ENCODE measurements at regions not wholly inside any gene's neighbourhood (a gene's known extent, or its start where the extent isn't known, plus 50 kb on each side); places are given as distances from the start of the nearest gene placed in this dataset.

- in situ Hi-C loops (cut with HindIII; ENCODE audit: low pct_ligation_motif_present, low sequenced_read_pairs): loop anchor here (25.0 kb wide), 1 partner anchor 557 kb away; no protein-coding TSS in a partner anchor
- Histone ChIP-seq H3K27me3 (replicated peaks) (no peaks in the 10 kb centered on the region), H3K27ac (peak overlapping the region; percentile 99), H3K4me3 (ENCODE audit: low read depth, low read length) (peak overlapping the region; percentile 4), H3K36me3 (replicated peaks) (no peaks in the 10 kb centered on the region)
- DNase-seq: peak; percentile 93
- TF ChIP-seq, protein P1, sequence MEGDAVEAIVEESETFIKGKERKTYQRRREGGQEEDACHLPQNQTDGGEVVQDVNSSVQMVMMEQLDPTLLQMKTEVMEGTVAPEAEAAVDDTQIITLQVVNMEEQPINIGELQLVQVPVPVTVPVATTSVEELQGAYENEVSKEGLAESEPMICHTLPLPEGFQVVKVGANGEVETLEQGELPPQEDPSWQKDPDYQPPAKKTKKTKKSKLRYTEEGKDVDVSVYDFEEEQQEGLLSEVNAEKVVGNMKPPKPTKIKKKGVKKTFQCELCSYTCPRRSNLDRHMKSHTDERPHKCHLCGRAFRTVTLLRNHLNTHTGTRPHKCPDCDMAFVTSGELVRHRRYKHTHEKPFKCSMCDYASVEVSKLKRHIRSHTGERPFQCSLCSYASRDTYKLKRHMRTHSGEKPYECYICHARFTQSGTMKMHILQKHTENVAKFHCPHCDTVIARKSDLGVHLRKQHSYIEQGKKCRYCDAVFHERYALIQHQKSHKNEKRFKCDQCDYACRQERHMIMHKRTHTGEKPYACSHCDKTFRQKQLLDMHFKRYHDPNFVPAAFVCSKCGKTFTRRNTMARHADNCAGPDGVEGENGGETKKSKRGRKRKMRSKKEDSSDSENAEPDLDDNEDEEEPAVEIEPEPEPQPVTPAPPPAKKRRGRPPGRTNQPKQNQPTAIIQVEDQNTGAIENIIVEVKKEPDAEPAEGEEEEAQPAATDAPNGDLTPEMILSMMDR (IDR thresholded peaks at IDR 0.05; ENCODE audit: low read depth, low read length, missing control alignments): no peak
Observed at GRCh38 chr12:58529897-58530741, 390.2 kb downstream of the LRIG3 start.

DNA sequence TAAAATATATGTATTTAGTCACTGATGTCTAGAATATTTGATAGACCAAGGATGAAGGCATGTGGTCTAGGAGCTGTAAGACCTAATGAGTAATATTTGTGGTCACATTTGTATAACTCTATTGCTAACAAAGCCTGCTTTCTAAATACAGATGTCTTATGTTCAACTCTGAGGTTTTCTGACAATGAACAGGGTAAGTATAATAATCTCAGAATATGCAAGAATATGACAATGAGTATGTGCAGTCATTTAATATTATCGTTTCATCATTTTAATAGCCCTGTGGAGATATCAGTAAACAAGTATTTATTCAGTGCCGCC is 389.6 kb downstream of the LRIG3 start:
- Histone ChIP-seq H3K4me3 (ENCODE audit: low read depth, low read length) (no peak overlapping the region), H3K27ac (peak overlapping the region; percentile 99), H3K36me3 (replicated peaks) (no peaks in the 10 kb centered on the region), H3K27me3 (replicated peaks) (no peaks in the 10 kb centered on the region)
- DNase-seq: no peak
- in situ Hi-C loops (cut with HindIII; ENCODE audit: low pct_ligation_motif_present, low sequenced_read_pairs): loop anchor here (25.0 kb wide), 1 partner anchor 557 kb away; no protein-coding TSS in a partner anchor
- TF ChIP-seq, protein P1 (IDR thresholded peaks at IDR 0.05; ENCODE audit: low read depth, low read length, missing control alignments): no peak

- H3K27me3 ChIP-seq (replicated peaks): no peaks in the 10 kb centered on the region
- DNase-seq: no peak
- no peaks in the 10 kb centered on the region for H3K36me3 ChIP-seq (replicated peaks)
- no peak overlapping the region for H3K27ac ChIP-seq
- TF ChIP-seq, protein P1 (IDR thresholded peaks at IDR 0.05; ENCODE audit: low read depth, low read length, missing control alignments): no peak
- no peak overlapping the region for H3K4me3 ChIP-seq (ENCODE audit: low read depth, low read length)
- in situ Hi-C loops (cut with HindIII; ENCODE audit: low pct_ligation_motif_present, low sequenced_read_pairs): loop anchor here (25.0 kb wide), 1 partner anchor 554 kb away; no protein-coding TSS in a partner anchor
Observed at GRCh38 chr12:58532855-58533608, 387.3 kb downstream of the LRIG3 start.

GRCh38 chr12:58533652-58534051 is 386.7 kb downstream of the LRIG3 start:
- Histone ChIP-seq H3K36me3 (replicated peaks) (no peaks in the 10 kb centered on the region), H3K4me3 (ENCODE audit: low read depth, low read length) (no peak overlapping the region), H3K27ac (no peak overlapping the region), H3K27me3 (replicated peaks) (no peaks in the 10 kb centered on the region)
- no peak for DNase-seq
- TF ChIP-seq, protein P1 (IDR thresholded peaks at IDR 0.05; ENCODE audit: low read depth, low read length, missing control alignments): no peak
- in situ Hi-C loops (cut with HindIII; ENCODE audit: low pct_ligation_motif_present, low sequenced_read_pairs): loop anchor here (25.0 kb wide), 1 partner anchor 554 kb away; no protein-coding TSS in a partner anchor

- in situ Hi-C loops (cut with HindIII; ENCODE audit: low pct_ligation_motif_present, low sequenced_read_pairs): loop anchor here (25.0 kb wide), 1 partner anchor 550 kb away; no protein-coding TSS in a partner anchor
- no peak overlapping the region for H3K4me3 ChIP-seq (ENCODE audit: low read depth, low read length)
- peak overlapping the region; percentile 35 for H3K27ac ChIP-seq
- H3K27me3 ChIP-seq (replicated peaks): no peaks in the 10 kb centered on the region
- peak; percentile 86 for DNase-seq
- TF ChIP-seq, protein P1 (IDR thresholded peaks at IDR 0.05; ENCODE audit: low read depth, low read length, missing control alignments): no peak
- no peaks in the 10 kb centered on the region for H3K36me3 ChIP-seq (replicated peaks)
Observed at GRCh38 chr12:58537278-58537677, 383.0 kb downstream of the LRIG3 start.
